Left lung (tissue), 4 donors: ENCODE measurements at regions not wholly inside any gene's neighbourhood (a gene's known extent, or its start where the extent isn't known, plus 50 kb on each side); places are given as distances from the start of the nearest gene placed in this dataset.
A peak's percentile ranks its signal among the peaks of the same experiment; 100 is the strongest.

Experiments
- ATAC-seq: fragments of 200-7000 bp; cut with Tn5 transposase; one replicate; pipeline ENCODE4 v1.9.1; 2020; ENCODE audit warnings: moderate library complexity
- DNase-seq, 4 donors: peaks; one replicate each; pipeline ENCODE4 v3.0.0-alpha.2; 2013 to 2020
- H3K27ac ChIP-seq, 2 donors: fragments of 200-600 bp; sonication (generic) in 1 of 2; one replicate each; pipeline versions ENCODE4 v1.5.0 to v1.8.0; 2020 to 2021
- H3K27me3 ChIP-seq, 2 donors: fragments of 200-600 bp; sonication (generic) in 1 of 2; one replicate each; pipeline versions ENCODE4 v1.5.0 to v1.8.0; 2020 to 2021
- H3K36me3 ChIP-seq, 2 donors: fragments of 200-600 bp; sonication (generic) in 1 of 2; one replicate each; pipeline versions ENCODE4 v1.5.0 to v1.8.0; 2020 to 2021
- H3K4me1 ChIP-seq, 2 donors: fragments of 200-600 bp; one replicate each; pipeline ENCODE4 v1.8.0; 2021
- H3K4me3 ChIP-seq, 2 donors: fragments of 200-600 bp; sonication (generic) in 1 of 2; one replicate each; pipeline versions ENCODE4 v1.5.0 to v1.8.0; 2020 to 2021; ENCODE audit warnings: mild to moderate bottlenecking in 1 of 2
- H3K9me3 ChIP-seq, 2 donors: fragments of 200-600 bp; sonication (generic) in 1 of 2; one replicate each; pipeline versions ENCODE4 v1.5.0 to v1.8.0; 2020 to 2021
- intact Hi-C, 2 donors: fragments of 100-400 bp; cut with DNase I; formaldehyde crosslinking; loops; one replicate each; pipeline versions ENCODE4 v1.11.2 to v1.14.2; 2022
- TF ChIP-seq, protein P1 (sequence below), 2 donors: fragments of 200-600 bp; sonication (generic) in 1 of 2; IDR thresholded peaks; one replicate each; pipeline versions ENCODE4 v1.5.0 to v1.8.0; 2021; ENCODE audit warnings: antibody characterized with exemption in 2 of 2
- donor health status: DM: no; HTN: yes; CAD: no.
- donor health status: DM: no; HTN: no; CAD: no.

DNA sequence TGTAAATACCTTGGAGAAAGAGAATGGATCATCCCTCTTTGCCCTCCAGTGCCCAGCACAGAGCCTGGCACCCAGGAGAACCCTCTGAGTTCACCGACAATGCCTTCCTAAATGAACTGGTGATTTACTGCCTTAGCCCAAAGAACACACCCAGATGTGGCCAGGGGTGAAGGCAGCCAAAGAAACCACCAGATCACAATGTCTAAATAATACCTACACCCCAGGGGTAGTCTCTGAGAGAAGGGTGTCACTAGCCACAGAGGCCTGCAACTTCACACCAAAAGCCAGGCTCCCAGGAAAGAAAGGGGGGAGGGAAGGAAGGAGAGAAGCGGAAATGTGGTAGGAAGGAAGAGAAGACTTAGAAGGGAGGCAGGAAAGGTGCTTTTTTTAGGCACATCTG, 65.7 kb downstream of the RPL27A start:
- H3K27me3 ChIP-seq: no peaks in the 10 kb centered on the region
- no peak overlapping the region for H3K4me3 ChIP-seq
- H3K4me1 ChIP-seq: no peaks in the 10 kb centered on the region
- no peaks in the 10 kb centered on the region for H3K36me3 ChIP-seq
- ATAC-seq (no peak), DNase-seq (no peak)
- H3K9me3 ChIP-seq: no peaks in the 10 kb centered on the region
- intact Hi-C loops: no loop called here
- TF ChIP-seq, protein P1, sequence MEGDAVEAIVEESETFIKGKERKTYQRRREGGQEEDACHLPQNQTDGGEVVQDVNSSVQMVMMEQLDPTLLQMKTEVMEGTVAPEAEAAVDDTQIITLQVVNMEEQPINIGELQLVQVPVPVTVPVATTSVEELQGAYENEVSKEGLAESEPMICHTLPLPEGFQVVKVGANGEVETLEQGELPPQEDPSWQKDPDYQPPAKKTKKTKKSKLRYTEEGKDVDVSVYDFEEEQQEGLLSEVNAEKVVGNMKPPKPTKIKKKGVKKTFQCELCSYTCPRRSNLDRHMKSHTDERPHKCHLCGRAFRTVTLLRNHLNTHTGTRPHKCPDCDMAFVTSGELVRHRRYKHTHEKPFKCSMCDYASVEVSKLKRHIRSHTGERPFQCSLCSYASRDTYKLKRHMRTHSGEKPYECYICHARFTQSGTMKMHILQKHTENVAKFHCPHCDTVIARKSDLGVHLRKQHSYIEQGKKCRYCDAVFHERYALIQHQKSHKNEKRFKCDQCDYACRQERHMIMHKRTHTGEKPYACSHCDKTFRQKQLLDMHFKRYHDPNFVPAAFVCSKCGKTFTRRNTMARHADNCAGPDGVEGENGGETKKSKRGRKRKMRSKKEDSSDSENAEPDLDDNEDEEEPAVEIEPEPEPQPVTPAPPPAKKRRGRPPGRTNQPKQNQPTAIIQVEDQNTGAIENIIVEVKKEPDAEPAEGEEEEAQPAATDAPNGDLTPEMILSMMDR (IDR thresholded peaks at IDR 0.05): no peak
- no peak overlapping the region for H3K27ac ChIP-seq

- intact Hi-C loops: no loop called here
- no peaks in the 10 kb centered on the region for H3K27me3 ChIP-seq
- H3K4me1 ChIP-seq: no peaks in the 10 kb centered on the region
- no peak for ATAC-seq
- TF ChIP-seq, protein P1 (IDR thresholded peaks at IDR 0.05): no peak
- no peaks in the 10 kb centered on the region for H3K36me3 ChIP-seq
- DNase-seq: no peak
- no peak overlapping the region for H3K27ac ChIP-seq
- H3K4me3 ChIP-seq: no peak overlapping the region
- no peaks in the 10 kb centered on the region for H3K9me3 ChIP-seq
These were observed 66.6 kb downstream of the RPL27A start for GRCh38 chr11:8749202-8749601.

GRCh38 chr11:8754241-8754640, 71.6 kb downstream of the RPL27A start:
- Histone ChIP-seq H3K27ac (no peak overlapping the region), H3K4me1 (peaks cover 0 to 12% of the 10 kb centered on the region in 2 donors)

GRCh38 chr11:8756201-8756600, 73.6 kb downstream of the RPL27A start:
- Histone ChIP-seq H3K4me1 (peaks cover 13 to 27% of the 10 kb centered on the region in 2 donors), H3K27ac (peak overlapping the region in 1 of 2 donors; percentile 28), H3K4me3 (no peak overlapping the region), H3K9me3 (no peaks in the 10 kb centered on the region), H3K36me3 (no peaks in the 10 kb centered on the region), H3K27me3 (no peaks in the 10 kb centered on the region)
- intact Hi-C loops: no loop called here
- no peak for ATAC-seq
- TF ChIP-seq, protein P1 (IDR thresholded peaks at IDR 0.05): no peak
- no peak for DNase-seq

More at GRCh38 chr11:8754241-8754640, 71.6 kb downstream of the RPL27A start:
- no peaks in the 10 kb centered on the region for H3K36me3 ChIP-seq
- intact Hi-C loops: no loop called here
- no peak overlapping the region for H3K4me3 ChIP-seq
- TF ChIP-seq, protein P1 (IDR thresholded peaks at IDR 0.05): no peak
- ATAC-seq (no peak), DNase-seq (no peak)
- H3K9me3 ChIP-seq: no peaks in the 10 kb centered on the region
- H3K27me3 ChIP-seq: no peaks in the 10 kb centered on the region

DNA sequence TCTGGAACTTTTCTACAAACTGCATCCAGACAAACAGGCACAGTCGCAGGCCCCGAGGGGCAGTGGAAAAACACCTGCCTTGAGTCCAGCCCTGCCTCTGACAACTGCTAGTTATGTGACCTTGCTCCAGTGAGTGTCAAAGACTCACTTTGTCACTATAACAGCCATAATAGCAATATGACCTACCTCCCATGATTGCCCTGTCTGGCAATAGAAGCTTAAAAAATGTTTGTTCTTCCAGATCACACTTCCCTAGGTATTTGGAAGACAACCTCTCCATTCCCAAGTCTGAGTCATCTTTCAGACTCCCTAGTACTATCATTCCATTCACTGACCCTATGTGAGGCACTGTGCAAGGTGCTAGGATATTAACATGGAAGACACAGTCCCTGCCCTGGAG, 74.5 kb downstream of the RPL27A start:
- TF ChIP-seq, protein P1 (IDR thresholded peaks at IDR 0.05): no peak
- Histone ChIP-seq H3K36me3 (no peaks in the 10 kb centered on the region), H3K27me3 (no peaks in the 10 kb centered on the region), H3K27ac (peak overlapping the region in 1 of 2 donors; percentile 28), H3K4me1 (peaks cover 16 to 31% of the 10 kb centered on the region in 2 donors), H3K9me3 (no peaks in the 10 kb centered on the region), H3K4me3 (no peak overlapping the region)
- DNase-seq: no peak
- no peak for ATAC-seq
- intact Hi-C loops: no loop called here
